GM18868 (cell line): ENCODE measurements at regions not wholly inside any gene's neighbourhood (a gene's known extent, or its start where the extent isn't known, plus 50 kb on each side); places are given as distances from the start of the nearest gene placed in this dataset.
"Not testable (repeated sequence)": the region's sequence is repeated elsewhere in the genome, so short reads cannot be mapped to it uniquely, and the experiment has no call there.

Experiments
- ATAC-seq: cut with Tn5 transposase; IDR thresholded peaks from one replicate; pipeline ENCODE4 v1.9.1; 2021; ENCODE audit warnings: mild to moderate bottlenecking, moderate library complexity; ENCODE audit not compliant: unreplicated experiment

- ATAC-seq: no peak
Observed at GRCh38 chr14:86780876-86781510, 1212.0 kb downstream of the GALC start.

GRCh38 chr14:86780461-86780860, 1212.5 kb downstream of the GALC start:
- no peak for ATAC-seq

- ATAC-seq: no peak
Observed at GRCh38 chr14:86779416-86779815, 1213.6 kb downstream of the GALC start.

- ATAC-seq: no peak
Observed at GRCh38 chr14:86777963-86778602, 1214.9 kb downstream of the GALC start.

- ATAC-seq: not testable (repeated sequence)
Observed at GRCh38 chr14:86775896-86776295, 1217.1 kb downstream of the GALC start.

- no peak for ATAC-seq
Observed at GRCh38 chr14:86774916-86775315, 1218.1 kb downstream of the GALC start.

GRCh38 chr14:86772075-86772474, 1220.9 kb downstream of the GALC start:
- ATAC-seq: no peak

- no peak for ATAC-seq
Observed at GRCh38 chr14:86770186-86770585, 1222.8 kb downstream of the GALC start.

GRCh38 chr14:86766469-86766868, 1226.5 kb downstream of the GALC start:
- no peak for ATAC-seq

- ATAC-seq: no peak
Observed at GRCh38 chr14:86761611-86762010, 1231.4 kb downstream of the GALC start.

- no peak for ATAC-seq
Observed at GRCh38 chr14:86756521-86757190, 1226.7 kb downstream of the FLRT2 start.

GRCh38 chr14:86750488-86750887, 1220.5 kb downstream of the FLRT2 start:
- not testable (repeated sequence) for ATAC-seq

GRCh38 chr14:86739761-86740160, 1209.8 kb downstream of the FLRT2 start:
- no peak for ATAC-seq

GRCh38 chr14:86731427-86731826, 1201.5 kb downstream of the FLRT2 start:
- not testable (repeated sequence) for ATAC-seq

GRCh38 chr14:86723254-86723624, 1193.3 kb downstream of the FLRT2 start:
- ATAC-seq: no peak

- no peak for ATAC-seq
Observed at GRCh38 chr14:86722612-86723253, 1192.8 kb downstream of the FLRT2 start.

- ATAC-seq: no peak
Observed at GRCh38 chr14:86714575-86714974, 1184.6 kb downstream of the FLRT2 start.

GRCh38 chr14:86714153-86714552, 1184.2 kb downstream of the FLRT2 start:
- no peak for ATAC-seq

- ATAC-seq: no peak
Observed at GRCh38 chr14:86712727-86713126, 1182.8 kb downstream of the FLRT2 start.

- no peak for ATAC-seq
Observed at GRCh38 chr14:86712176-86712575, 1182.2 kb downstream of the FLRT2 start.

- no peak for ATAC-seq
Observed at GRCh38 chr14:86708846-86709339, 1178.9 kb downstream of the FLRT2 start.

GRCh38 chr14:86707071-86707470, 1177.1 kb downstream of the FLRT2 start:
- ATAC-seq: no peak
